Astrocyte of the spinal cord (primary cell): ENCODE measurements at regions not wholly inside any gene's neighbourhood (a gene's known extent, or its start where the extent isn't known, plus 50 kb on each side); places are given as distances from the start of the nearest gene placed in this dataset.

Experiments used
- DNase-seq: peaks from one replicate; pipeline ENCODE4 v3.0.0; 2011; ENCODE audit warnings: low read depth, low spot score
- H3K4me3 ChIP-seq: 2 replicates; pipeline ENCODE4 v1.5.1; 2011; ENCODE audit warnings: low read depth, mild to moderate bottlenecking, low read length, moderate library complexity
- in situ Hi-C: cut with HindIII; loops from 2 replicates; pipeline ENCODE4 v1.10.0; 2017; ENCODE audit warnings: low sequenced_read_pairs
- TF ChIP-seq, protein P1 (sequence below): IDR thresholded peaks from 2 replicates; pipeline ENCODE4 v1.5.1; 2012; ENCODE audit warnings: low read depth, mild to moderate bottlenecking, low read length, inconsistent platforms

DNA sequence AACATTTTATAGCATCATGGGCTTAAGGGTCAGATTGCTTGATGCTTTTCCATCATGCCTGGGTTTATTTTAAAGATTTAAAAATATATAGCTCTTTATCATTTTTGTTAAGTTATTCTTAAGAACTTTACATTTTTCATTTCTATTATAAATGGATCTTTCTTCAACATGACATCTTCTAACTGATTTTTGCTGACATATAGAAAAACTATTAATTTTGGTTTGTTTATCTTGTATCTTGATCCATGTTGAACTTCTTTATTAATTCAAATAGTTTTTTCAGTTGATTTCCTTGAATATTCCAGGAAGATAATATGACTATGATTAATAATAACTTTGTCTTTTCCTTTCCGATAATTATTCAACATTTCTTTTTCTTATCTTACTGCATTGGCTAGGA is 237.9 kb upstream of the CLINT1 start:
- no peak for DNase-seq
- in situ Hi-C loops, result no loop called here
- TF ChIP-seq, protein P1, sequence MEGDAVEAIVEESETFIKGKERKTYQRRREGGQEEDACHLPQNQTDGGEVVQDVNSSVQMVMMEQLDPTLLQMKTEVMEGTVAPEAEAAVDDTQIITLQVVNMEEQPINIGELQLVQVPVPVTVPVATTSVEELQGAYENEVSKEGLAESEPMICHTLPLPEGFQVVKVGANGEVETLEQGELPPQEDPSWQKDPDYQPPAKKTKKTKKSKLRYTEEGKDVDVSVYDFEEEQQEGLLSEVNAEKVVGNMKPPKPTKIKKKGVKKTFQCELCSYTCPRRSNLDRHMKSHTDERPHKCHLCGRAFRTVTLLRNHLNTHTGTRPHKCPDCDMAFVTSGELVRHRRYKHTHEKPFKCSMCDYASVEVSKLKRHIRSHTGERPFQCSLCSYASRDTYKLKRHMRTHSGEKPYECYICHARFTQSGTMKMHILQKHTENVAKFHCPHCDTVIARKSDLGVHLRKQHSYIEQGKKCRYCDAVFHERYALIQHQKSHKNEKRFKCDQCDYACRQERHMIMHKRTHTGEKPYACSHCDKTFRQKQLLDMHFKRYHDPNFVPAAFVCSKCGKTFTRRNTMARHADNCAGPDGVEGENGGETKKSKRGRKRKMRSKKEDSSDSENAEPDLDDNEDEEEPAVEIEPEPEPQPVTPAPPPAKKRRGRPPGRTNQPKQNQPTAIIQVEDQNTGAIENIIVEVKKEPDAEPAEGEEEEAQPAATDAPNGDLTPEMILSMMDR, result no peak
- no peak overlapping the region for H3K4me3 ChIP-seq

DNA sequence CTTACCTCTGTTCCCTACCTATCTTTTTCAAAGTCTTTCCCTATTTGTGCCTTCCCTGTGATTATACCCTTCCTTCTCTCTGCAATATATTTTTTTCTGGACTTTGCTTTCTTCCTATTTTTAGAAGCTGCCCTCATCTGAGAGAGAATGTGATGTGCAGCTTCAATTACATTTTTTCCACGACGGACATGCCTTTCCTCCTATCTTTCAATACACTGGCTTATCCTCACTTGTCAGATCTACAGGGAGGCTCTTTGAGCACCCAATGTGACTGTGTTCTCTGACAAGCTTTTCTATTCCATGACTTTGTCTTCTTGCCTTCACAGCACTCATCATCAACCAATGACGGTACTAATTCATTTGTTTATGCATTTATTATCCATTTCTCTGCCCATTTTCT is 227.9 kb upstream of the CLINT1 start:
- in situ Hi-C loops, result no loop called here
- H3K4me3 ChIP-seq, result no peak overlapping the region
- DNase-seq, result no peak
- TF ChIP-seq, protein P1, result no peak

DNA sequence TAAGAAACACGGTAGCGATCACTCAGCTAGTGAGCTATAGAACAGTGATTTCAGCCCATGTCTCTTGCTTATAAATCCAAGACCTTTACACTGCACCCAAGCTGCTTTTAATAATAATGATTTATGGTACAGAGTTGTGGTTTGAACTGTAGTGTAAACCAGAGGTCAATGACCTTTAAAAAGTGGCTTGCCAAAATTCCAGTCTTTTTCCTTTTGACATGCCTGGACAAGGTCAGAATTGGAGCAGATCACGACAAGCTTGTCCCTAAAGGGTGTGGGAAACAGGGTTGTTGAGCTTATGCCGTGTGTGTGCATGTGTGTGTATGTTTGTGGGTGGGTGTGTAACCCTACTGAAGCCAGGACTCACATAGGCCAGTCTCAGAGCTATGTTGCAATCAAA is 225.3 kb upstream of the CLINT1 start:
- DNase-seq, result no peak
- H3K4me3 ChIP-seq, result no peak overlapping the region
- TF ChIP-seq, protein P1, result no peak
- in situ Hi-C loops, result no loop called here

DNA sequence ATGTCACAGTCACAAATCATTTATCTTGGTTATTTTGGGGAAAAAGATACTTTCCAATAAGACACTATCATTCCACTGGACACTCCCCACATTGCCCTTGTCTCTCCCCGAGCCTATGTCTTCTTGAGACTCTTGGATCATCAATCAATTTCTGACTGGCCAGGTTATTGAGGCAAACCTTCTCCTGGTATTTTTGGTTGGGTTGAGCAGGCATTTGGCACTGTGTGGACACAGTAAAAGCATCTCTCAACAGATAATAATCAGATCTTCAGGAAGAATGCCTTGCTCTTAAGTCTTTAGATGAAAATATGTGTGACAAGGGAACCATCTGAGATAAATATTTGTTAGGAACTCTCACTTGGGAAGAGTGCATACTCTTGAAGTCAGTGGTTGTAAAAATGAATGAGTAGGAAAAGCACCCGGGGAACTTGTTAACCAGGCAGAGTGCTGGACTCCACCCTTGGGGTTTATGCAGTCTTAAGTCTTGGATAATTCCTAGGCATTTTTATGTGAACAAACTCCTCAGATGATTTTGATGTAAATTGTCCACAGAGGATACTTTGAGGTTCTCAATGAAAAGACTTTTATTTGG is 223.8 kb upstream of the CLINT1 start:
- in situ Hi-C loops, result no loop called here

DNA sequence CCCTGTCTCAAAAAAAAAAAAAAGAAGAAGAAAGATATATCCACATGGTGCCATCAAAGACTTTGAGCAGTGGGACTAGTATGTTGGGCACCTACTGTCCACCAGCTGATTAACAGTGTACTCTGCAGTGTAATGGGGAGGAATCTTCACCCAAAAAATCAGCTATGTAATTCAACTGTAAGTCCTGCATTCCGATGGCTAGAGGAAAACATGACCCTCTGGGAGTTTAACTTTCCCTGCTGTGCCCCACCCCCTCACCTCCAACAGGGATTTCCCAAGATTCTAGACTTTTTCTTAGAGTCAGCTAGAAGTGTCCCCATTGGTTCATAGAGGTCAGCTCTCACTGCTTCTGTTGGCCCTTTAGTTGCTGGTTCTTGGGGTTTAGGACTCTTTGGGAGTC is 221.2 kb upstream of the CLINT1 start:
- in situ Hi-C loops, result no loop called here
- TF ChIP-seq, protein P1, result no peak
- DNase-seq, result no peak
- H3K4me3 ChIP-seq, result no peak overlapping the region

More for the DNA sequence above, 223.8 kb upstream of the CLINT1 start:
- TF ChIP-seq, protein P1, result no peak
- H3K4me3 ChIP-seq, result no peak overlapping the region
- no peak for DNase-seq

DNA sequence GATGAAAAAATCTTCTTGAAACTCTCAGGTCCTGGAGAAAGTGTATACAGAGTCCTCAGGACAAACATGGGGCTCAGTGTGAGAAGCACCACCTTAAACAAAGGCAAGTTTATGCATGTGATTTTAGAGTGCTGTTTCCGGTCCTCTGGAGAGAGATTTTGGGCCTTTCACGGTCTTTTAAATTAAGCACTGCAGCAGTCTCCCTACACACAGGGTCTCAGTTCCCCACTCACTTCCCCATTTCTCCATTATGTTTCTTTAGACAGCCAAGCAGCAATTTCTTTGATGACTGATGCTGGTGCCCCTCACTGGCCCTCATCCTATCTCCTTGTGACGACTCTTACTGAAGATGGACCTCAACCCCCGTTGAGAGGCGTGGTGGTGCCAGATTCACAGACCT is 220.2 kb upstream of the CLINT1 start:
- no peak overlapping the region for H3K4me3 ChIP-seq
- TF ChIP-seq, protein P1, result no peak
- in situ Hi-C loops, result no loop called here
- no peak for DNase-seq
